WTC11 (cell line): ENCODE measurements at regions not wholly inside any gene's neighbourhood (a gene's known extent, or its start where the extent isn't known, plus 50 kb on each side); places are given as distances from the start of the nearest gene placed in this dataset.

Source experiments
- ATAC-seq: fragments of 200-7000 bp; cut with Tn5 transposase; 2 replicates; pipeline ENCODE4 v1.10.0; 2021; ENCODE audit warnings: mild to moderate bottlenecking, moderate library complexity
- CTCF ChIA-PET: fragments of 300-600 bp; sonication (Branson Sonifier 250); formaldehyde crosslinking; loops from one replicate; lab custom pipeline; 2021; ENCODE audit warnings: antibody characterized with exemption; lab: Charles Lee
- POLR2A ChIA-PET: fragments of 350-600 bp; sonication (Branson Sonifier 250); formaldehyde crosslinking; loops from one replicate; lab custom pipeline; 2021; ENCODE audit warnings: antibody characterized with exemption; lab: Charles Lee
- DNase-seq: peaks from one replicate; pipeline ENCODE4 v3.0.0; 2021; ENCODE audit warnings: low spot score
- H3K27ac Mint-ChIP-seq: 2 replicates; pipeline ENCODE4 v1.8.0; 2021; ENCODE audit warnings: mixed read lengths
- H3K27me3 Mint-ChIP-seq: 2 replicates; pipeline ENCODE4 v1.8.0; 2021; ENCODE audit warnings: low read depth, mild to moderate bottlenecking, moderate library complexity, mixed read lengths
- H3K36me3 Mint-ChIP-seq: 2 replicates; pipeline ENCODE4 v1.8.0; 2021; ENCODE audit warnings: mixed read lengths
- H3K4me1 Mint-ChIP-seq: 2 replicates; pipeline ENCODE4 v1.8.0; 2022; ENCODE audit warnings: mixed read lengths
- H3K4me3 Mint-ChIP-seq: 2 replicates; pipeline ENCODE4 v1.8.0; 2021; ENCODE audit warnings: mild to moderate bottlenecking, moderate library complexity, mixed read lengths
- H3K9me3 Mint-ChIP-seq: 2 replicates; pipeline ENCODE4 v1.8.0; 2021; ENCODE audit warnings: mixed read lengths
- AFF4 ChIP-seq: sonication (generic); formaldehyde crosslinking; IDR thresholded peaks from 2 replicates; pipeline ENCODE4 v1.8.1; 2023; ENCODE audit warnings: mild to moderate bottlenecking, missing genetic modification reagents, borderline replicate concordance
- CBFB ChIP-seq: sonication (generic); formaldehyde crosslinking; IDR thresholded peaks from 2 replicates; pipeline ENCODE4 v1.8.1; 2022; ENCODE audit warnings: mild to moderate bottlenecking, low read depth, missing genetic modification reagents
- IRF1 ChIP-seq: sonication (generic); formaldehyde crosslinking; IDR thresholded peaks from 2 replicates; pipeline ENCODE4 v1.8.0; 2023; ENCODE audit warnings: missing genetic modification reagents
- MLX ChIP-seq: sonication (generic); formaldehyde crosslinking; IDR thresholded peaks from 2 replicates; pipeline ENCODE4 v1.8.1; 2023; ENCODE audit warnings: mild to moderate bottlenecking, missing genetic modification reagents, moderate library complexity
- NFATC4 ChIP-seq: fragments of 250-450 bp; sonication (Bioruptor Pico); IDR thresholded peaks from 2 replicates; pipeline ENCODE4 v1.9.0; 2021; ENCODE audit warnings: mild to moderate bottlenecking
- PREB ChIP-seq: sonication (generic); formaldehyde crosslinking; IDR thresholded peaks from 2 replicates; pipeline ENCODE4 v1.8.1; 2022; ENCODE audit warnings: mild to moderate bottlenecking, missing genetic modification reagents, moderate library complexity, borderline replicate concordance
- PRRX2 ChIP-seq: fragments of 250-450 bp; sonication (Bioruptor Pico); IDR thresholded peaks from 2 replicates; pipeline ENCODE4 v1.8.0; 2021; ENCODE audit warnings: mild to moderate bottlenecking
- RORB ChIP-seq: fragments of 250-450 bp; sonication (Bioruptor Pico); IDR thresholded peaks from 2 replicates; pipeline ENCODE4 v1.9.0; 2021; ENCODE audit warnings: mild to moderate bottlenecking
- STAT6 ChIP-seq: sonication (generic); formaldehyde crosslinking; conservative IDR thresholded peaks from 2 replicates; pipeline ENCODE4 v1.8.1; 2023; ENCODE audit warnings: mild to moderate bottlenecking, low read depth, missing genetic modification reagents, moderate library complexity
- TCF7 ChIP-seq: sonication (generic); formaldehyde crosslinking; IDR thresholded peaks from 2 replicates; pipeline ENCODE4 v1.8.0; 2022; ENCODE audit warnings: mild to moderate bottlenecking, low read depth, missing genetic modification reagents, moderate library complexity
- USF1 ChIP-seq: sonication (generic); formaldehyde crosslinking; IDR thresholded peaks from 2 replicates; pipeline ENCODE4 v1.8.0; 2022; ENCODE audit warnings: mild to moderate bottlenecking, missing genetic modification reagents
- ZNF138 ChIP-seq: sonication (generic); formaldehyde crosslinking; conservative IDR thresholded peaks from 2 replicates; pipeline ENCODE4 v1.8.1; 2022; ENCODE audit warnings: mild to moderate bottlenecking, moderate library complexity, missing genetic modification reagents
- ZNF219 ChIP-seq: sonication (generic); formaldehyde crosslinking; IDR thresholded peaks from 2 replicates; pipeline ENCODE4 v1.8.0; 2023; ENCODE audit warnings: missing genetic modification reagents, mild to moderate bottlenecking, borderline replicate concordance
- ZNF232 ChIP-seq: sonication (generic); formaldehyde crosslinking; IDR thresholded peaks from 2 replicates; pipeline ENCODE4 v1.8.0; 2022; ENCODE audit warnings: mild to moderate bottlenecking, missing genetic modification reagents
- ZNF263 ChIP-seq: sonication (generic); formaldehyde crosslinking; IDR thresholded peaks from 2 replicates; pipeline ENCODE4 v1.8.1; 2022; ENCODE audit warnings: low read depth, mild to moderate bottlenecking, moderate library complexity, missing genetic modification reagents
- ZNF416 ChIP-seq: fragments of 250-450 bp; sonication (Bioruptor Pico); IDR thresholded peaks from 2 replicates; pipeline ENCODE4 v1.9.0; 2021; ENCODE audit warnings: mild to moderate bottlenecking, inconsistent platforms
- ZNF425 ChIP-seq: fragments of 250-450 bp; sonication (Bioruptor Pico); conservative IDR thresholded peaks from 2 replicates; pipeline ENCODE4 v1.9.0; 2021; ENCODE audit warnings: mild to moderate bottlenecking
- ZSCAN18 ChIP-seq: fragments of 250-450 bp; sonication (Bioruptor Pico); IDR thresholded peaks from 2 replicates; pipeline ENCODE4 v2.1.2; 2022; ENCODE audit warnings: mild to moderate bottlenecking, moderate library complexity

GRCh38 chr1:101463195-101463594 lies 226.4 kb downstream of the S1PR1 start (continued):
- TF ChIP-seq PREB (no peak), RORB (CRISPR knock-in tag) (no peak), ZNF416 (CRISPR knock-in tag) (no peak), ZNF138 (CRISPR knock-in tag) (no peak), ZNF219 (CRISPR knock-in tag) (no peak), NFATC4 (no peak)
- TF ChIP-seq, all 79 proteins: peak for 0

- peaks cover 11% of the 10 kb centered on the region for H3K9me3 Mint-ChIP-seq
- no peaks in the 10 kb centered on the region for H3K36me3 Mint-ChIP-seq
- H3K4me1 Mint-ChIP-seq, result no peaks in the 10 kb centered on the region
- H3K4me3 Mint-ChIP-seq, result no peak overlapping the region
- H3K27me3 Mint-ChIP-seq, result no peaks in the 10 kb centered on the region
- DNase-seq, result no peak
- POLR2A ChIA-PET, result no interaction called here
- H3K27ac Mint-ChIP-seq, result no peak overlapping the region
- CTCF ChIA-PET, result no interaction called here
- ATAC-seq, result no peak; the same call in 1 of the 2 replicates
- TF ChIP-seq USF1 (CRISPR knock-in tag), result no peak
- TF ChIP-seq ZNF425 (CRISPR knock-in tag), result no peak
- no peak for TF ChIP-seq MLX (CRISPR knock-in tag)
- TF ChIP-seq ZSCAN18, result no peak
- TF ChIP-seq AFF4 (CRISPR knock-in tag), result no peak
- no peak for TF ChIP-seq STAT6 (CRISPR knock-in tag)
- no peak for TF ChIP-seq ZNF232 (CRISPR knock-in tag)
- no peak for TF ChIP-seq CBFB (CRISPR knock-in tag)
- TF ChIP-seq ZNF263 (CRISPR knock-in tag), result no peak
- TF ChIP-seq PRRX2 (CRISPR knock-in tag), result no peak
- no peak for TF ChIP-seq RORB (CRISPR knock-in tag)
- no peak for TF ChIP-seq ZNF416 (CRISPR knock-in tag)
- TF ChIP-seq IRF1 (CRISPR knock-in tag), result no peak
- TF ChIP-seq TCF7 (CRISPR knock-in tag), result no peak
These were observed 229.1 kb downstream of the S1PR1 start for GRCh38 chr1:101465941-101466340.
